ENCODE measurements at regions not wholly inside any gene's neighbourhood (a gene's known extent, or its start where the extent isn't known, plus 50 kb on each side); places are given as distances from the start of the nearest gene placed in this dataset.
"Not testable (repeated sequence)": the region's sequence is repeated elsewhere in the genome, so short reads cannot be mapped to it uniquely, and the experiment has no call there.

GRCh38 chr6:102907181-102907580, 1513.7 kb downstream of the GRIK2 start:
- no peak for DNase-seq

DNA sequence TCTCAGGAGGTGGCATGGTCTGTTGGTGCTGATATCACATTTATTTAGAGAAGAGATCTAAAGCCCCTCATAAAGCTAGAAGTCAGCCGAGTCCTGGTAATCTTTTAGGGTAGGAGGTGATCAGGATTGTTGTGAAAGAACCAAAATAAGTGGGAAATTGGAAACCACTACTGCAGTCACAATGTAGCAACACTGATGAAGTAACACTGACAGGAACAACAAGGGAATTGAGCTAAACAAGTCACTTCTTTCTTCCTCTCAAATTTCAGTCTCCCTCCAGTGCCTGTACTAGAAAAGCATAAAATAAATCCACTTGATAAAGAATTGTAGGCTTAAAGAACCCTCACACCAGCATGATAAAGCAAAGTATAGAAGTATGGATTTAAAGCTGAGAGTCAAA, 1509.0 kb downstream of the GRIK2 start:
- no peak for DNase-seq

GRCh38 chr6:102895683-102896082, 1502.2 kb downstream of the GRIK2 start:
- no peak for DNase-seq

GRCh38 chr6:102885165-102885564, 1491.7 kb downstream of the GRIK2 start:
- no peak for DNase-seq

- no peak for DNase-seq
Observed at GRCh38 chr6:102853249-102853955, 1459.9 kb downstream of the GRIK2 start.

GRCh38 chr6:102848796-102849195, 1455.3 kb downstream of the GRIK2 start:
- DNase-seq = no peak

GRCh38 chr6:102848210-102848609, 1454.7 kb downstream of the GRIK2 start:
- DNase-seq = no peak

- DNase-seq = peak; percentile 19
Observed at GRCh38 chr6:102841060-102841459, 1447.6 kb downstream of the GRIK2 start.

DNA sequence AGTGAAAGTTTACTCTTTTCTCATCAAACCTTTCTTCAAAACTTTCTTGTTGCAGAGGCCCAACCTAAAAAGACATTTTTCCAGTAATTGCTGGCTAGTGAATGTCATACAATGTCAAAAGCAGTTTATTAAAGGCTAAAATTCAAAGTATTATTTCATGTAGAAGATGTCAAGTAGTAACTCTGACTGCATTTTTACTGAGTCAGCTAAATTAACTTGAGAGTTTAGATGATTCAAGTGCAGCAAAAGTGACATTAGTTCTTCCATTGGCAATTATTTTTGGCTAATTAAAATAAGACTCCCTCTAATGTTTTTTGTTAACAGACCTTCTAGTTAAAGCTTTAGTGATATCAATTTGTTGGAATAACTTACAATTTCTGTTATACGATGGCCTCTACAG, 1438.5 kb downstream of the GRIK2 start:
- DNase-seq = no peak

GRCh38 chr6:102820098-102820497, 1426.6 kb downstream of the GRIK2 start:
- no peak for DNase-seq

DNA sequence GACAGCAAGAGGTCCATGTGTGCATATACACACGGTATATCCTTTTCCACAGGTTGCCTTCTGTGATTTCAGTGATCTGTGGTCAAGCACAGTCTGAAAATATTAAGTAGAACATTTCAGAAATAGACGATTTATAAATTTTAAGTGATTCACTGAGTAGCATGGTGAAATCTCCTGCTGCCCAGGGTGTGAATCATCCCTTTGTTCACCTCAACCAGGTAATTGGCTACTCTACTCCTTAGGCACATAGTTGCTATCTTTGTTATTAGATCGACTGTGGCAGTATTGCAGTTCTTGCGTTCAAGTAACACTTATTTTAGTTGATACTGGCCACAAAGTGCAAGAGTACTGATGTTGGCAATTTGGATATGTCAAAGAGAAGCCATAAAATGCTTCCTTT, 1421.7 kb downstream of the GRIK2 start:
- DNase-seq = no peak

- no peak for DNase-seq
Observed at GRCh38 chr6:102813489-102814275, 1420.2 kb downstream of the GRIK2 start.

GRCh38 chr6:102812242-102812641, 1418.7 kb downstream of the GRIK2 start:
- DNase-seq = no peak

DNA sequence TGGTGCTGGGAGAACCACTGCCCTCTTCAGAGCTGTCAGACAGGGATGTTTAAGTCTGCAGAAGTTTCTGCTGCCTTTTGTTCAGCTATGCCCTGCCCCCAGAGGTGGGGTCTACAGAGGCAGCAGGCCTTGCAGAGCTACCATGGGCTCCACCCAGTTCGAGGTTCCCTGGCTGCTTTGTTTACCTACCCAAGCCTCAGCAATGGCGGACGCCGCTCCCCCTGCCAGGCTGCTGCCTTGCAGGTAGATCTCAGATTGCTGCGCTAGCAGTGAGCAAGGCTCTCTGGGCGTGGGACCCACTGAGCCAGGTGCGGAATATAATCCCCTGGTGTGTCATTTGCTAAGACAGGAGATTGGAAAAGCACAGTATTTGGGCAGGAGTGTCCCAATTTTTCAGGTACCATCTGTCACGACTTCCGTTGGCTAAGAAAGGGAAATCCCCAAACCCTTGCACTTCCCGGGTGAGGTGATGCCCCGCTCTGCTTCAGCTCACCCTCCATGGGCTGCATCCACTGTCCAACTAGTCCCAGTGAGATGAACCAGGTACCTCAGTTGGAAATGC, 1415.5 kb downstream of the GRIK2 start:
- not testable (repeated sequence) for DNase-seq

DNA sequence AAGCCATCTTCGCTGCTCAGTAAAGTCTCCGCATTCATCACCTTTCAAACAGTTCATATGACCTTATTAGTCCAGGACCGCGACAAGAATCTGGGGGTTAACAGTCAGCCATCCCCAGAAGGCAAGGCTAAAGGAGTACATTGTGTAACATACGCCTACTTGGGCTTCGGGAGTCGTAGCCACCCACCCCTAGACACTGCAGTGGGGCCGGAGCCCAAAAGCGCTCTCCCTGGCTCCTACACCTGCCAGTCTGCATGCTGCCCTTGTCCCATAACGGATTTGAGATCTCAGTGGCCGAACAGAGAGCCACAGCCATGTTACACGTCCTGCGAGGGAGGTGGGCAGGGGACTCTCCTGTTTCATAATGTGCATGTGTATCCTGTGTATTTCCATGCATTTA, 1405.5 kb downstream of the GRIK2 start:
- no peak for DNase-seq

GRCh38 chr6:102798636-102799035, 1405.1 kb downstream of the GRIK2 start:
- no peak for DNase-seq

- no peak for DNase-seq
Observed at GRCh38 chr6:102793752-102794151, 1400.2 kb downstream of the GRIK2 start.

- no peak for DNase-seq
Observed at GRCh38 chr6:102774326-102774725, 1380.8 kb downstream of the GRIK2 start.

DNA sequence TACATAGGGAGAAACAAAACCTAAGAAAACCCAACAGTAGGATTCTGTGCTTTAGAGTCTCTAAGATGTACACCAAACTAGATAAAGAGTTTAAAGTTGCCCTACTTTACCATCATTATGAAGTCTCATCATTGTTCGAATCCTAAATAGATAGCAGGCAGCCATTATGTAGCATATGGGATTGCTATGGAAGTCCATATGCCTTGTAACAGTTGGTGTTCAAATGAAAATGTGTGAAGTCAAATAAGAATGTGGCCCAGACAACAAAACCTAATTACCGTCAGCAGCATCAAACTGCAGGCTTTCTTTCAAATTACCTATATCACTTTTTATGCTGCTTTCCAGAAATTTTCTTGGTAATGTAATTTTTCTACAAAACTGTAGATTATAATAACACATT, 1380.1 kb downstream of the GRIK2 start:
- no peak for DNase-seq

DNA sequence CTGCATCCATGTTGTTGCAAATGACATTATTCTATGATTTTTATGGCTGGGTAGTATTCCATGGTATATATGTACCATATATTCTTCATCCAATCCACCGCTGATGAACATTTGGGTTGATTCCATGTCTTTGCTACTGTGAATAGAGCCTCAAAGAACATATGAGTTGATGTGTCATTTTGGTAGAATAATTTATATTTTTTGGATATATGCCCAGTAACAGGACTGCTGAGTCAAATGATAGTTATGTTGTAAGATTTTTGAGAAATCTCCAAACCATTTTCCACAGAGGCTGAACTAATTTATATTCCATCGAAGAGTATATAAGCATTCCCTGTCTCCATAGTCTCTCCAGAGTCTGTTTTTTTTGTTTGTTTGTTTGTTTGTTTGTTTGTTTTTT, 1373.5 kb downstream of the GRIK2 start:
- no peak for DNase-seq

DNA sequence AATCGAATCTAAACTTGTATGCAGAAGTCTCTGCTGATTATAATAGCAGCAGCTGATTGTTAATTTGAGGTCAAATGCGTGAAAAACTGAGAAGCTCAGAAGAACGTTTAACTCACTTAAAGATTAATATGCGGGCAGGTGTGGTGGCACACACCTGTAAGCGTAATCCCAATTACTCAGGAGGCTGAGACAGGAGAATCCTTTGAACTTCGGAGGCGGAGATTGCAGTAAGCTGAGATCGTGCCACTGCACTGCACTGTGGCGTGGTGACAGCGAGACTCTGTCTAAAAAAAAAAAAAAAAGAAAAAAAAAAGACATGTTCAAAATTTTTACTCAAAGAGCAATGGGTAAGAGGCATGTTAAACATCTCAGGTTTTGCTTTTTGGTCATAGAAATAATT, 1370.8 kb downstream of the GRIK2 start:
- no peak for DNase-seq

- DNase-seq = no peak
Observed at GRCh38 chr6:102763891-102764290, 1370.4 kb downstream of the GRIK2 start.

DNA sequence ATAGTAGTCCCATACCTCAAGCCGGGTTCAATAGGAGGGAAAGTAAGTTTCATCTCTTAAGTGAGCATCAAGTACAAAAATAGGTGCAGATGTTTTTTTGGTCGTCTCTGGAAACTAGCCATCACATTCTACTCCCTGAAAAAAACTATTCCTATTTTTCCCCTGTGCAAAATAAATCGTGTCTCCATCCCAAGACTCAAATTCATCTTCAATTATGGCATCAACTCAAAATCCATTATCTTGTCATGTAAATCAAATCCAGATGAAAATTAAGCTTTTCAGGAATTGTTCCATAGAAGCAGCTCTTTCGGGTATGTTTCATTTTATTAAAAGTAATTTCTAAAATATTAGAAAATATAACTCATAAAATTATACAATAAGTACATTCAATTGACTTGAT, 1368.4 kb downstream of the GRIK2 start:
- DNase-seq = peak; percentile 22
